HUES48 (cell line): ENCODE measurements at regions not wholly inside any gene's neighbourhood (a gene's known extent, or its start where the extent isn't known, plus 50 kb on each side); places are given as distances from the start of the nearest gene placed in this dataset.

Source experiments
- H3K27ac ChIP-seq: one replicate; pipeline ENCODE4 v1.7.0; 2013; ENCODE audit warnings: low read depth, low read length, inconsistent platforms
- H3K27me3 ChIP-seq: 2 replicates; pipeline ENCODE4 v1.6.1; 2013; ENCODE audit warnings: mild to moderate bottlenecking, low read length; ENCODE audit not compliant: control insufficient read depth, insufficient read depth
- H3K36me3 ChIP-seq: 2 replicates; pipeline ENCODE4 v1.6.1; 2013; ENCODE audit warnings: low read length; ENCODE audit not compliant: control insufficient read depth, insufficient read depth
- H3K4me1 ChIP-seq: 2 replicates; pipeline ENCODE4 v1.6.1; 2013; ENCODE audit warnings: mild to moderate bottlenecking, low read length; ENCODE audit not compliant: control insufficient read depth, insufficient read depth
- H3K4me3 ChIP-seq: 2 replicates; pipeline ENCODE4 v1.5.1; 2013; ENCODE audit warnings: mild to moderate bottlenecking, low read depth, low read length
- H3K9ac ChIP-seq: 2 replicates; pipeline ENCODE4 v1.6.1; 2013; ENCODE audit warnings: mild to moderate bottlenecking, low read depth, low read length, moderate library complexity
- H3K9me3 ChIP-seq: 2 replicates; pipeline ENCODE4 v1.6.1; 2013; ENCODE audit warnings: low read length; ENCODE audit not compliant: control insufficient read depth, insufficient read depth

- Histone ChIP-seq H3K9ac (no peak overlapping the region), H3K27ac (no peak overlapping the region), H3K27me3 (no peaks in the 10 kb centered on the region), H3K4me3 (no peak overlapping the region), H3K36me3 (no peaks in the 10 kb centered on the region), H3K4me1 (peaks cover 8% of the 10 kb centered on the region), H3K9me3 (no peaks in the 10 kb centered on the region)
These were observed 320.3 kb downstream of the SFMBT2 start for GRCh38 chr10:7090529-7090928.

- no peak overlapping the region for H3K27ac ChIP-seq
These were observed 324.8 kb downstream of the SFMBT2 start for GRCh38 chr10:7085913-7086589.

GRCh38 chr10:7085147-7085912 lies 325.5 kb downstream of the SFMBT2 start:
- Histone ChIP-seq H3K27me3 (no peaks in the 10 kb centered on the region), H3K4me3 (no peak overlapping the region), H3K36me3 (no peaks in the 10 kb centered on the region), H3K27ac (no peak overlapping the region), H3K4me1 (peaks cover 28% of the 10 kb centered on the region), H3K9ac (no peak overlapping the region), H3K9me3 (no peaks in the 10 kb centered on the region)

More at GRCh38 chr10:7085913-7086589, 324.8 kb downstream of the SFMBT2 start:
- H3K4me1 ChIP-seq: peaks cover 28% of the 10 kb centered on the region
- H3K27me3 ChIP-seq: no peaks in the 10 kb centered on the region
- H3K9ac ChIP-seq: no peak overlapping the region
- no peaks in the 10 kb centered on the region for H3K9me3 ChIP-seq
- no peak overlapping the region for H3K4me3 ChIP-seq
- no peaks in the 10 kb centered on the region for H3K36me3 ChIP-seq

GRCh38 chr10:7084280-7085005 lies 326.4 kb downstream of the SFMBT2 start:
- Histone ChIP-seq H3K4me3 (no peak overlapping the region), H3K4me1 (peaks cover 28% of the 10 kb centered on the region), H3K27ac (no peak overlapping the region), H3K9ac (no peak overlapping the region), H3K9me3 (no peaks in the 10 kb centered on the region), H3K36me3 (no peaks in the 10 kb centered on the region), H3K27me3 (no peaks in the 10 kb centered on the region)

- Histone ChIP-seq H3K9ac (no peak overlapping the region), H3K9me3 (no peaks in the 10 kb centered on the region), H3K4me1 (peaks cover 28% of the 10 kb centered on the region), H3K36me3 (no peaks in the 10 kb centered on the region), H3K27me3 (no peaks in the 10 kb centered on the region), H3K4me3 (no peak overlapping the region), H3K27ac (no peak overlapping the region)
These were observed 327.9 kb downstream of the SFMBT2 start for GRCh38 chr10:7082967-7083366.

GRCh38 chr10:7077880-7078279 lies 333.0 kb downstream of the SFMBT2 start:
- no peaks in the 10 kb centered on the region for H3K9me3 ChIP-seq
- no peak overlapping the region for H3K9ac ChIP-seq
- H3K27me3 ChIP-seq: no peaks in the 10 kb centered on the region
- peaks cover 11% of the 10 kb centered on the region for H3K4me1 ChIP-seq
- H3K4me3 ChIP-seq: no peak overlapping the region
- H3K27ac ChIP-seq: no peak overlapping the region
- no peaks in the 10 kb centered on the region for H3K36me3 ChIP-seq

- no peaks in the 10 kb centered on the region for H3K4me1 ChIP-seq
- H3K4me3 ChIP-seq: no peak overlapping the region
- no peaks in the 10 kb centered on the region for H3K27me3 ChIP-seq
- H3K9me3 ChIP-seq: no peaks in the 10 kb centered on the region
- no peak overlapping the region for H3K27ac ChIP-seq
- H3K9ac ChIP-seq: no peak overlapping the region
- H3K36me3 ChIP-seq: no peaks in the 10 kb centered on the region
These were observed 335.0 kb downstream of the SFMBT2 start for GRCh38 chr10:7075851-7076250.

GRCh38 chr10:7075110-7075509 lies 335.7 kb downstream of the SFMBT2 start:
- H3K36me3 ChIP-seq: no peaks in the 10 kb centered on the region
- no peak overlapping the region for H3K9ac ChIP-seq
- no peak overlapping the region for H3K4me3 ChIP-seq
- H3K27ac ChIP-seq: no peak overlapping the region
- H3K27me3 ChIP-seq: no peaks in the 10 kb centered on the region
- no peaks in the 10 kb centered on the region for H3K9me3 ChIP-seq
- H3K4me1 ChIP-seq: no peaks in the 10 kb centered on the region

GRCh38 chr10:7071421-7071820 lies 339.4 kb downstream of the SFMBT2 start:
- no peak overlapping the region for H3K9ac ChIP-seq
- no peaks in the 10 kb centered on the region for H3K36me3 ChIP-seq
- H3K27ac ChIP-seq: no peak overlapping the region
- H3K9me3 ChIP-seq: no peaks in the 10 kb centered on the region
- no peaks in the 10 kb centered on the region for H3K27me3 ChIP-seq
- no peaks in the 10 kb centered on the region for H3K4me1 ChIP-seq
- H3K4me3 ChIP-seq: no peak overlapping the region

GRCh38 chr10:7070950-7071349 lies 339.9 kb downstream of the SFMBT2 start:
- Histone ChIP-seq H3K9me3 (no peaks in the 10 kb centered on the region), H3K27me3 (no peaks in the 10 kb centered on the region), H3K4me3 (no peak overlapping the region), H3K27ac (no peak overlapping the region), H3K36me3 (no peaks in the 10 kb centered on the region), H3K9ac (no peak overlapping the region), H3K4me1 (no peaks in the 10 kb centered on the region)

GRCh38 chr10:7069706-7070105 lies 341.1 kb downstream of the SFMBT2 start:
- Histone ChIP-seq H3K4me3 (no peak overlapping the region), H3K27me3 (no peaks in the 10 kb centered on the region), H3K9me3 (no peaks in the 10 kb centered on the region), H3K4me1 (no peaks in the 10 kb centered on the region), H3K36me3 (no peaks in the 10 kb centered on the region), H3K27ac (no peak overlapping the region), H3K9ac (no peak overlapping the region)
